ENCODE measurements at regions not wholly inside any gene's neighbourhood (a gene's known extent, or its start where the extent isn't known, plus 50 kb on each side); places are given as distances from the start of the nearest gene placed in this dataset.

GRCh38 chr16:65825191-65825856 lies 541.2 kb upstream of the CDH5 start:
- no peak for TF ChIP-seq CTCF (conservative IDR thresholded peaks at IDR 0.05 in 1 of 2, IDR thresholded peaks at IDR 0.05 in 1 of 2; ENCODE audit: extremely low read depth in 1 of 2, insufficient read depth in 1 of 2, low read depth in 1 of 2, low read length in 2 of 2)
- no peak for TF ChIP-seq EZH2 (IDR thresholded peaks at IDR 0.05; ENCODE audit: borderline replicate concordance, low read length)
